HCT116 (cell line): ENCODE measurements at regions not wholly inside any gene's neighbourhood (a gene's known extent, or its start where the extent isn't known, plus 50 kb on each side); places are given as distances from the start of the nearest gene placed in this dataset.

Experiments
- ATAC-seq: fragments of 200-7000 bp; cut with Tn5 transposase; 2 replicates; pipeline ENCODE4 v1.9.1; 2020; ENCODE audit warnings: mild to moderate bottlenecking, moderate library complexity
- BruUV-seq: library from RNA; stranded (reverse); fragments of 400-500 nt; replicated peaks from 2 replicates; lab custom pipeline; 2021; lab: Mats Ljungman, UMichigan
- CTCF ChIA-PET: fragments of 300-600 bp; sonication (Branson Sonifier 250); formaldehyde crosslinking; loops from one replicate; lab custom pipeline; 2021; ENCODE audit warnings: antibody characterized with exemption; lab: Charles Lee
- POLR2A ChIA-PET: fragments of 300-600, 350-600 bp; sonication (Branson Sonifier 250); formaldehyde crosslinking; loops from one replicate; lab custom pipeline; 2021; ENCODE audit warnings: antibody characterized with exemption; lab: Charles Lee
- RAD21 ChIA-PET, 2 experiments: fragments of 300-600 bp; sonication (Branson Sonifier 250); formaldehyde crosslinking; loops; one replicate each; lab custom pipeline; 2023; ENCODE audit warnings: low total read pairs in 2 of 2; ENCODE audit not compliant: uncharacterized antibody in 2 of 2, unreplicated experiment in 2 of 2, low non-redundant PET in 1 of 2; lab: Charles Lee
- DNase-seq: peaks from one replicate; pipeline ENCODE4 v3.0.0-alpha.2; 2010; ENCODE audit warnings: low read depth, low spot score
- H2AFZ ChIP-seq: fragments of 200-600 bp; shearing (Covaris generic), sonication (generic); 2 replicates; pipeline ENCODE4 v1.6.1; 2017; ENCODE audit warnings: low read depth, mixed run types, mixed read lengths, antibody characterized with exemption, low read length; ENCODE audit not compliant: poor library complexity, severe bottlenecking
- H3K27ac ChIP-seq: 2 replicates; pipeline ENCODE4 v1.5.1; 2012; ENCODE audit warnings: low read depth, low read length
- H3K27me3 ChIP-seq: fragments of 200-600 bp; sonication (generic); 2 replicates; pipeline ENCODE4 v1.6.1; 2016; ENCODE audit warnings: mixed run types, low read length, mixed read lengths; ENCODE audit not compliant: insufficient read depth
- H3K36me3 ChIP-seq, 2 experiments: fragments of 200-500 bp in 1 of 2; fragments of 200-600 bp in 1 of 2; sonication (Bioruptor generic) in 1 of 2; sonication (generic) in 1 of 2; 2 replicates each; pipeline versions ENCODE4 v1.5.1 to v1.6.1; 2014 to 2016; ENCODE audit warnings: low read length in 2 of 2, inconsistent platforms in 1 of 2, mixed read lengths in 1 of 2, mixed run types in 1 of 2; ENCODE audit not compliant: insufficient read depth in 2 of 2, control insufficient read depth in 1 of 2
- H3K4me1 ChIP-seq, 2 experiments: fragments of 200-600 bp in 1 of 2; sonication (generic) in 1 of 2; 2 replicates each; pipeline versions ENCODE4 v1.5.1 to v1.6.1; 2012 to 2017; ENCODE audit warnings: low read length in 2 of 2, inconsistent platforms in 1 of 2, mild to moderate bottlenecking in 1 of 2, mixed read lengths in 1 of 2, mixed run types in 1 of 2, moderate library complexity in 1 of 2; ENCODE audit not compliant: insufficient read depth in 2 of 2, control insufficient read depth in 1 of 2
- H3K4me2 ChIP-seq: fragments of 200-600 bp; sonication (generic); 2 replicates; pipeline ENCODE4 v1.6.1; 2017; ENCODE audit warnings: mixed run types, low read length, mixed read lengths
- H3K4me3 ChIP-seq, 2 experiments: fragments of 200-600 bp in 1 of 2; sonication (generic) in 1 of 2; replicated peaks in 1 of 2; 2 replicates each; pipeline ENCODE4 v1.5.1; 2011 to 2016; ENCODE audit warnings: low read length in 2 of 2, control low read depth in 1 of 2, low read depth in 1 of 2, mild to moderate bottlenecking in 1 of 2, mixed read lengths in 1 of 2, mixed run types in 1 of 2
- H3K79me2 ChIP-seq: fragments of 200-600 bp; sonication (generic); 2 replicates; pipeline ENCODE4 v1.6.1; 2017; ENCODE audit warnings: mild to moderate bottlenecking, mixed run types, low read length, moderate library complexity, mixed read lengths; ENCODE audit not compliant: insufficient read depth
- H3K9ac ChIP-seq: fragments of 200-600 bp; sonication (generic); 2 replicates; pipeline ENCODE4 v1.6.1; 2016; ENCODE audit warnings: low read length, mixed read lengths
- H3K9me2 ChIP-seq: fragments of 200-600 bp; sonication (generic), shearing (Covaris generic); 2 replicates; pipeline ENCODE4 v1.6.1; 2017; ENCODE audit warnings: mixed run types, mild to moderate bottlenecking, moderate library complexity; ENCODE audit not compliant: insufficient read depth
- H3K9me3 ChIP-seq, 2 experiments: fragments of 200-500 bp in 1 of 2; fragments of 200-600 bp in 1 of 2; sonication (Bioruptor generic) in 1 of 2; sonication (generic) in 1 of 2; 2 replicates each; pipeline ENCODE4 v1.6.1; 2014 to 2017; ENCODE audit warnings: low read length in 2 of 2, mixed read lengths in 2 of 2, inconsistent platforms in 1 of 2, low read depth in 1 of 2, mild to moderate bottlenecking in 1 of 2, mixed run types in 1 of 2, moderate library complexity in 1 of 2; ENCODE audit not compliant: control insufficient read depth in 1 of 2, insufficient read depth in 1 of 2
- H4K20me1 ChIP-seq: fragments of 200-600 bp; sonication (generic), shearing (Covaris generic); 2 replicates; pipeline ENCODE4 v1.6.1; 2017; ENCODE audit warnings: mixed run types, mild to moderate bottlenecking, moderate library complexity; ENCODE audit not compliant: insufficient read depth
- ATF3 ChIP-seq: IDR thresholded peaks from 2 replicates; pipeline ENCODE4 v1.6.1; 2012
- CBX3 ChIP-seq: IDR thresholded peaks from 2 replicates; pipeline ENCODE4 v1.6.1; 2012; ENCODE audit warnings: low read depth
- CEBPB ChIP-seq: IDR thresholded peaks from 2 replicates; pipeline ENCODE4 v1.6.1; 2012; ENCODE audit warnings: low read depth
- CTCF ChIP-seq, 3 experiments: fragments of 200-600 bp in 1 of 3; sonication (generic) in 1 of 3; IDR thresholded peaks in 2 of 3; conservative IDR thresholded peaks in 1 of 3; 2 replicates each; pipeline ENCODE4 v1.5.1; 2012 to 2017; ENCODE audit warnings: low read depth in 2 of 3, low read length in 2 of 3, antibody characterized with exemption in 1 of 3, borderline replicate concordance in 1 of 3, control low read depth in 1 of 3, mild to moderate bottlenecking in 1 of 3, mixed read lengths in 1 of 3, mixed run types in 1 of 3, moderate library complexity in 1 of 3; ENCODE audit not compliant: insufficient read depth in 1 of 3
- EGR1 ChIP-seq: IDR thresholded peaks from 2 replicates; pipeline ENCODE4 v1.6.1; 2012; ENCODE audit warnings: low read depth
- ELF1 ChIP-seq: IDR thresholded peaks from 2 replicates; pipeline ENCODE4 v1.6.1; 2012; ENCODE audit warnings: low read depth, borderline replicate concordance
- EZH2phosphoT487 ChIP-seq: fragments of 200-600 bp; IDR thresholded peaks from 2 replicates; pipeline ENCODE4 v1.6.1; 2018; ENCODE audit warnings: antibody characterized with exemption, borderline replicate concordance
- MAX ChIP-seq: IDR thresholded peaks from 2 replicates; pipeline ENCODE4 v1.6.1; 2012
- POLR2A ChIP-seq: IDR thresholded peaks from 2 replicates; pipeline ENCODE4 v1.7.0; 2011; ENCODE audit warnings: borderline replicate concordance; ENCODE audit not compliant: insufficient read depth, insufficient read length; ENCODE audit errors: extremely low read depth
- POLR2AphosphoS5 ChIP-seq: IDR thresholded peaks from 2 replicates; pipeline ENCODE4 v1.6.1; 2011; ENCODE audit warnings: mild to moderate bottlenecking, low read depth, low read length, moderate library complexity
- REST ChIP-seq: IDR thresholded peaks from 2 replicates; pipeline ENCODE4 v1.6.1; 2012; ENCODE audit warnings: low read depth
- SRF ChIP-seq: IDR thresholded peaks from 2 replicates; pipeline ENCODE4 v1.6.1; 2012; ENCODE audit warnings: low read depth
- TCF7L2 ChIP-seq: IDR thresholded peaks from 2 replicates; pipeline ENCODE4 v1.7.0; 2011; ENCODE audit warnings: borderline replicate concordance, inconsistent platforms; ENCODE audit not compliant: insufficient read depth, insufficient read length; ENCODE audit errors: extremely low read depth
- YY1 ChIP-seq: IDR thresholded peaks from 2 replicates; pipeline ENCODE4 v1.6.1; 2011; ENCODE audit warnings: low read length, low read depth, moderate library complexity, mild to moderate bottlenecking; ENCODE audit not compliant: insufficient replicate concordance; ENCODE audit errors: extremely low read depth
- ZFX ChIP-seq: fragments of 450-650 bp; IDR thresholded peaks from 2 replicates; pipeline ENCODE4 v1.6.1; 2017
- ZNF274 ChIP-seq: fragments of 200-500 bp; sonication (Bioruptor generic); IDR thresholded peaks from 2 replicates; pipeline ENCODE4 v1.6.1; 2014; ENCODE audit warnings: mild to moderate bottlenecking, low read depth, low read length, inconsistent platforms
- intact Hi-C: fragments of 100-400 bp; cut with micrococcal nuclease; formaldehyde crosslinking; loops from 2 replicates; pipeline ENCODE4 v1.10.0; 2022

- no peak for TF ChIP-seq ELF1
- no peak for TF ChIP-seq EZH2phosphoT487
- TF ChIP-seq CEBPB = no peak
- no peak for TF ChIP-seq ZFX
- TF ChIP-seq CBX3 = no peak
- TF ChIP-seq ZNF274 = no peak
- TF ChIP-seq POLR2AphosphoS5 = no peak
- no peak for TF ChIP-seq EGR1
- TF ChIP-seq, all 23 proteins: peak for 0
- ChIA-PET POLR2A (no interaction called here), RAD21 (no interaction called here), CTCF (no interaction called here)
- Histone ChIP-seq H3K79me2 (no peaks in the 10 kb centered on the region), H3K4me3 (no peak overlapping the region), H3K4me1 (no peaks in the 10 kb centered on the region), H3K9me2 (no peaks in the 10 kb centered on the region), H2AFZ (no peak overlapping the region), H3K4me2 (no peak overlapping the region), H3K27me3 (no peaks in the 10 kb centered on the region), H3K9me3 (no peaks in the 10 kb centered on the region), H3K36me3 (no peaks in the 10 kb centered on the region), H4K20me1 (no peaks in the 10 kb centered on the region), H3K9ac (no peak overlapping the region), H3K27ac (no peak overlapping the region)
- no TSS peak for BruUV-seq
- intact Hi-C loops = no loop called here
- ATAC-seq = no peak
- DNase-seq = no peak
These were observed 379.6 kb downstream of the FAM133A start for GRCh38 chrX:94053575-94053974.

GRCh38 chrX:94057385-94057784 is 383.4 kb downstream of the FAM133A start:
- Histone ChIP-seq H3K4me2 (no peak overlapping the region), H3K4me1 (no peaks in the 10 kb centered on the region), H3K36me3 (no peaks in the 10 kb centered on the region), H3K9me2 (no peaks in the 10 kb centered on the region), H2AFZ (no peak overlapping the region), H3K27ac (no peak overlapping the region), H3K9ac (no peak overlapping the region), H3K27me3 (no peaks in the 10 kb centered on the region), H3K9me3 (no peaks in the 10 kb centered on the region), H4K20me1 (no peaks in the 10 kb centered on the region), H3K4me3 (no peak overlapping the region), H3K79me2 (no peaks in the 10 kb centered on the region)
- no peak for ATAC-seq
- ChIA-PET CTCF (no interaction called here), POLR2A (no interaction called here), RAD21 (no interaction called here)
- intact Hi-C loops = no loop called here
- no peak for DNase-seq
- no TSS peak for BruUV-seq
- TF ChIP-seq CTCF (IDR thresholded peaks at IDR 0.05 in 2 of 3, conservative IDR thresholded peaks at IDR 0.05 in 1 of 3; ENCODE audit: borderline replicate concordance in 1 of 3, insufficient read depth in 1 of 3, low read depth in 2 of 3, low read length in 2 of 3) = no peak
- no peak for TF ChIP-seq TCF7L2
- no peak for TF ChIP-seq REST
- TF ChIP-seq ATF3 = no peak
- no peak for TF ChIP-seq MAX
- TF ChIP-seq EGR1 = no peak
- TF ChIP-seq SRF = no peak
- no peak for TF ChIP-seq POLR2A
- no peak for TF ChIP-seq POLR2AphosphoS5
- TF ChIP-seq YY1 = no peak
- no peak for TF ChIP-seq ELF1
- no peak for TF ChIP-seq CBX3
